HG02852 (cell line): ENCODE measurements at regions not wholly inside any gene's neighbourhood (a gene's known extent, or its start where the extent isn't known, plus 50 kb on each side); places are given as distances from the start of the nearest gene placed in this dataset.

Experiments used
- ATAC-seq: cut with Tn5 transposase; IDR thresholded peaks from one replicate; pipeline ENCODE4 v1.9.1; 2021; ENCODE audit warnings: mild to moderate bottlenecking, moderate library complexity; ENCODE audit not compliant: unreplicated experiment

- ATAC-seq, result no peak
These were observed 731.6 kb upstream of the ANKRD30A start for GRCh38 chr10:36393801-36394200.

- no peak for ATAC-seq
These were observed 734.0 kb upstream of the ANKRD30A start for GRCh38 chr10:36391405-36391804.

- ATAC-seq, result no peak
These were observed 735.2 kb upstream of the ANKRD30A start for GRCh38 chr10:36390221-36390620.

DNA sequence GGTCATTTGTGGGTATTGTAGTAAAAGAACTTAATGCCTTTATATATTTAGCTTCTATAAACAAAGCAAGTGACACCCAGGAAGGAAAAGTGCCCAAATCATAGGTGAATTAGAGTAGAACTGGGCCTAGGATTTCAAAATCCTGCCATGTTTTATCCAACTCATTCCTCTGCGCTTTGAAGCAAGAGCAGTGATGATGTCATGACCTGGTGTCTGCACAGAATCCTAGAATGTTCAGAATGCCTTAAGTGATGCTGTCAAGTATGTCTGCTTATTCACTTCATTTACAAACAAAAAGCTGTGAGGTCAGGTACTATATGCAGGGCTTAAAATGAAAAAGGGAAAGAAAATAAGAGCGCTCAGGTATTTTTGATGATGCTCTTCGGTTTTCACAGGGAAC, 737.2 kb upstream of the ANKRD30A start:
- ATAC-seq, result no peak

GRCh38 chr10:36385693-36386092, 739.7 kb upstream of the ANKRD30A start:
- ATAC-seq, result no peak

- no peak for ATAC-seq
These were observed 741.3 kb upstream of the FZD8 start for GRCh38 chr10:36383349-36383748.

- ATAC-seq, result no peak
These were observed 739.7 kb upstream of the FZD8 start for GRCh38 chr10:36381748-36382147.

GRCh38 chr10:36380538-36380937, 738.4 kb upstream of the FZD8 start:
- ATAC-seq, result no peak

DNA sequence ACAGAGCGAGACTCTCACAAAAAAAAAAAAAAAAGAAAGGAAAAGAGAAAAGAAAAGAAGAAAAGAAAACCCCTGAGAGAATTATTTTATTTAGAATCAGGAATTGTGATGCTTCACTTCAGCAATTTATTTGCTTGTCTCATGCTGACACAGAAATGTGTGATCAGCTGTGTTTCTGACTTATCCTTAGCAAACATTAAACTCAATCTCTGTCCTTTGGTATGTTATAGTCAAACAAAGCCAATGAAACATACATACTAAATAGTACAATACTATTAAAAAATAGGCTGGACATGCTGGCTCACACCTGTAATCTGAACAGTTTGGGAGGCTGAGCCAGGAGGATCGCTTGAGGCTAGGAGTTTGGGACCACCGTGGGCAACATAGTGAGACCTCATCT, 733.0 kb upstream of the FZD8 start:
- ATAC-seq, result no peak

- no peak for ATAC-seq
These were observed 731.5 kb upstream of the FZD8 start for GRCh38 chr10:36373424-36374096.

GRCh38 chr10:36367362-36367761, 725.3 kb upstream of the FZD8 start:
- ATAC-seq, result no peak

GRCh38 chr10:36366843-36367242, 724.7 kb upstream of the FZD8 start:
- no peak for ATAC-seq

- ATAC-seq, result no peak
These were observed 724.0 kb upstream of the FZD8 start for GRCh38 chr10:36366065-36366464.

GRCh38 chr10:36362257-36362656, 720.2 kb upstream of the FZD8 start:
- no peak for ATAC-seq

DNA sequence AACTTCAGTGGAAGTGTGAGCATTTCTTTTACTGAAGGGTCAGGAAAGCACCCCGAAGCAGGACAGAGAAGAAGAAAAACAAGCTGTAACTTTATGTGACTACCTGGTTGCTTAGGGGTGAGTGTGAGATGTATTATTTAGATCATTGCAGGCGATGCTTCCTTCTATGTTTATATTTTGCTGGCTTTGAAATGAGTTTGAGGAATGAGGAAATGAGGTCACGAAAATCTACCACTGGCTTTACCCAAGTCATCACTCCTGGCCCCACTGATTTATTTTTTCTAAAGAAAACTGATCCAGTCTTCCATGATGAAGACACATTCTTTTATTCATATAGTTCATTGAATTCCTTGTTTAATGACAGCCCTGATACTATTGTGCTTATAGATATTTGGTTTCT, 716.6 kb upstream of the FZD8 start:
- no peak for ATAC-seq

- no peak for ATAC-seq
These were observed 712.5 kb upstream of the FZD8 start for GRCh38 chr10:36354633-36355032.

DNA sequence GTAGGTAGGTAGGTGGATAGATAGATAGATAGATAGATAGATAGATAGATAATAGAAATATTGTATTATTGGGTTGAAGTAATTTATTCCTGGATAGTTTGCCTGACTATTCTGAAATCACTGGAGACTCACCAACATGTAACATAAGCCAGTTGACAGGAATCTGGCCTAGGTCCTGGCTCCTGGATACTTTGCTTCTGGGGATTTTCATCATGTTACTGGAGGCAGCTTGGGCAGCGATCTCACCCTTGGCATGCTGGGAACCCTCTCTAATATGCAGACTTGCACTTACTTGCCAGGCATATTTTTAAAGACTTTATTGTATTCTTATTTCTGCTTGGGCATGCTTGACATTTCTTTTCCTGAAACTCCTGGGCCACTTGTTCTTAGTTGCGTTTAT, 709.1 kb upstream of the FZD8 start:
- ATAC-seq, result no peak

DNA sequence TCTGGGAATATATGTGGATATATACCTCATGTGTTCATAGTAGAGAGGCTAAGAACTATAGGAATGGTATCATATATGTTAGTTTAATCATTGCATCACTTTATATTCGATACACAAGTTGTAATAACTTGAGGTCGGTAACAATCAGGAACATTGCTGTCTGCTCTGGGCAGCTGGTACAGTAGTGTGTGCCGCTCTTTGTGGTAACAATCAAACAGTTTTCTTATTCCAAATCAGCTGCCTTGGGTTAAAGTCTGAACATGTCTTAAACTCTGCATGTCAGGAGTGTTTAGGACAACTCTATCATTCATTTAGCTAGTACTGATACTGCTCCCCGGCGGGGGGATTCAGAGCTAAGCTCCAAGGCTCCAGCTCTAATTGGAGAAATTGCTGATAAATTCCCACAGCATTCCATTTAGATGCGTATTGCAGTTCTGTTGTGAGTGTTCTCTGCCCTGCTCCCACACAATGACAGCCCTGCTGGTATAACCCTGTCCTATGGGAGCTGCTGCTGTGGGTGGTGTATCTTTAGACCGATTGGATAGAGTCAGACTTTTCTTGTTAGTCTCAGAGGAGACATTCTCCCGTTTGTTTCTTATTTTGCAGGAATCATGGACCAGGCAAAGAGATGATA, 707.5 kb upstream of the FZD8 start:
- ATAC-seq, result no peak

GRCh38 chr10:36345807-36346206, 703.7 kb upstream of the FZD8 start:
- no peak for ATAC-seq

GRCh38 chr10:36345175-36345533, 703.1 kb upstream of the FZD8 start:
- ATAC-seq, result no peak

DNA sequence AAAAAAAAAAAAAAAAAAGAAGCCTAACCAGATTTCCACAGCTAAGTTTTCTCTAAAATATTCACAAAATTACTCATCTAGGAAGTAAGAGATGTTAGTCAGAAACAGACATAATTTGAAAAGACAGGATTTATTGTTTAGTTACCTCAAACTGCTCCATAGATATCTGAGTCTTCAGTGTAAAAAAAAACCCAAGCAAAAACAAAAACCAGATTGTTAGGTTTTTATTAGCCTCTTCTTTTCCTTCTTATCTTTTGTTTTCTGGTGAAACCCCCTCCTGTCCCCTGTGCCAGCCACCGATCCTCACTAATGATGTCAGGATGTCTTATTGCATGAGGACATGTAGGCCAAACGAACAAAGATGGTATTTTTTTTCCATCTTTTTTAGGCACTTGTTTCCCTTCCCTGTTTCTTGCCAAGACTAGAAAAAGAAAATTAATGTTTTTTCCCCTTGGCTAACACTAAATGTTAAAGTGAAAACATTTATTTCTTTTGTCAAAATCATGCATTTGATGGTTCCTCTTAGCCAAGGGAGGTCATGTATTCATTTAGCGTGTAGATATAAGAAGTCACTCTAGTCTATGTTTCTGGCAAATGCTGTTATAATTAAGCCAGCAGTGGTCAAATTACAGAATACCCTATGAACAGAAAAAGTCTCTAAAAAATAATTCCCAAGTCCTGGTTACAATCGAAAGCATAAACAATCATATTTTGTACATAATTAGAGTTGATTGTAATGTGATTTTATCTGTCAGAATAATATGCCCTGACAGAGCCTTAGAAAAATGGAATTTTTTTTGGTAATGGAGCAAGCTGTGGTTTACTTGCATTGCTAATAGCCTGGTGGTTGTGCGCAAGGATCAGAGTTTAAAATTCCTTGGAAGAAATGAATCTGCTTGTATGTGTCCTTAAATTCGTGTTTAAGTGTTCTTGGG, 702.4 kb upstream of the FZD8 start:
- no peak for ATAC-seq

- ATAC-seq, result no peak
These were observed 700.7 kb upstream of the FZD8 start for GRCh38 chr10:36342781-36343180.
